ENCODE measurements at regions not wholly inside any gene's neighbourhood (a gene's known extent, or its start where the extent isn't known, plus 50 kb on each side); places are given as distances from the start of the nearest gene placed in this dataset.

- in situ Hi-C loops (cut with MboI; ENCODE audit: low pct_unique_long_range_greater_than_20kb, low sequenced_read_pairs, unreplicated experiment) = no loop called here
- no peak for DNase-seq (ENCODE audit: low spot score)
- no peak for TF ChIP-seq CTCF (IDR thresholded peaks at IDR 0.05; ENCODE audit: extremely low read depth, insufficient read depth, missing control alignments)
Measured at GRCh38 chr10:128338951-128339350, 212.7 kb upstream of the MKI67 start.

- in situ Hi-C loops (cut with MboI; ENCODE audit: low pct_unique_long_range_greater_than_20kb, low sequenced_read_pairs, unreplicated experiment) = no loop called here
- TF ChIP-seq CTCF (IDR thresholded peaks at IDR 0.05; ENCODE audit: extremely low read depth, insufficient read depth, missing control alignments) = no peak
- DNase-seq (ENCODE audit: low spot score) = no peak
Measured at GRCh38 chr10:128339753-128340152, 213.5 kb upstream of the MKI67 start.

GRCh38 chr10:128345353-128345752 lies 219.1 kb upstream of the MKI67 start:
- no peak for DNase-seq (ENCODE audit: low spot score)
- in situ Hi-C loops (cut with MboI; ENCODE audit: low pct_unique_long_range_greater_than_20kb, low sequenced_read_pairs, unreplicated experiment) = no loop called here
- no peak for TF ChIP-seq CTCF (IDR thresholded peaks at IDR 0.05; ENCODE audit: extremely low read depth, insufficient read depth, missing control alignments)

- in situ Hi-C loops (cut with MboI; ENCODE audit: low pct_unique_long_range_greater_than_20kb, low sequenced_read_pairs, unreplicated experiment) = no loop called here
- TF ChIP-seq CTCF (IDR thresholded peaks at IDR 0.05; ENCODE audit: extremely low read depth, insufficient read depth, missing control alignments) = no peak
- DNase-seq (ENCODE audit: low spot score) = no peak
Measured at GRCh38 chr10:128360783-128361182, 234.6 kb upstream of the MKI67 start.

DNA sequence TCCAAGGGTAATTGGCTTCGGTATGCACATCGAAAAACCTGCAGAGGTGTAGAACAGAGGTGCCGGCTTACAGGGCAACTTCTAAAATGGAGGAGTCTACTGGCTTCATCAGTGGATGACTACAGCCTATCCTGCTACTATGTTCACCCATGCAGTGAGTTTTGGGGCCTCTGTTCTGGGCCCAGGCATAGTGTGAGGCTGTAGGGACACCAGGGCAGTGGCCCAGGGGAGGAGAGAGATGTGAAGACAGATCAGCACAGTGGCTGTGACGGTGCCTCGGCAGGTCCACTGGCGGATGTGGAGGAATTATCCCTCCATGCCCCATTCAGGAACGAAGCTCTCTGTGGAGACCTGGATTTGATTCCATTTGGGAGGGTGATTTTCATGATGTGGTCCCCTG lies 235.3 kb upstream of the MKI67 start:
- in situ Hi-C loops (cut with MboI; ENCODE audit: low pct_unique_long_range_greater_than_20kb, low sequenced_read_pairs, unreplicated experiment) = no loop called here
- no peak for DNase-seq (ENCODE audit: low spot score)
- no peak for TF ChIP-seq CTCF (IDR thresholded peaks at IDR 0.05; ENCODE audit: extremely low read depth, insufficient read depth, missing control alignments)

- in situ Hi-C loops (cut with MboI; ENCODE audit: low pct_unique_long_range_greater_than_20kb, low sequenced_read_pairs, unreplicated experiment) = no loop called here
- TF ChIP-seq CTCF (IDR thresholded peaks at IDR 0.05; ENCODE audit: extremely low read depth, insufficient read depth, missing control alignments) = no peak
- DNase-seq (ENCODE audit: low spot score) = no peak
Measured at GRCh38 chr10:128362514-128362913, 236.3 kb upstream of the MKI67 start.

- TF ChIP-seq CTCF (IDR thresholded peaks at IDR 0.05; ENCODE audit: extremely low read depth, insufficient read depth, missing control alignments) = no peak
- peak; percentile 2 for DNase-seq (ENCODE audit: low spot score)
- in situ Hi-C loops (cut with MboI; ENCODE audit: low pct_unique_long_range_greater_than_20kb, low sequenced_read_pairs, unreplicated experiment) = no loop called here
Measured at GRCh38 chr10:128364631-128365030, 238.4 kb upstream of the MKI67 start.
